ENCODE measurements at regions not wholly inside any gene's neighbourhood (a gene's known extent, or its start where the extent isn't known, plus 50 kb on each side); places are given as distances from the start of the nearest gene placed in this dataset.

DNA sequence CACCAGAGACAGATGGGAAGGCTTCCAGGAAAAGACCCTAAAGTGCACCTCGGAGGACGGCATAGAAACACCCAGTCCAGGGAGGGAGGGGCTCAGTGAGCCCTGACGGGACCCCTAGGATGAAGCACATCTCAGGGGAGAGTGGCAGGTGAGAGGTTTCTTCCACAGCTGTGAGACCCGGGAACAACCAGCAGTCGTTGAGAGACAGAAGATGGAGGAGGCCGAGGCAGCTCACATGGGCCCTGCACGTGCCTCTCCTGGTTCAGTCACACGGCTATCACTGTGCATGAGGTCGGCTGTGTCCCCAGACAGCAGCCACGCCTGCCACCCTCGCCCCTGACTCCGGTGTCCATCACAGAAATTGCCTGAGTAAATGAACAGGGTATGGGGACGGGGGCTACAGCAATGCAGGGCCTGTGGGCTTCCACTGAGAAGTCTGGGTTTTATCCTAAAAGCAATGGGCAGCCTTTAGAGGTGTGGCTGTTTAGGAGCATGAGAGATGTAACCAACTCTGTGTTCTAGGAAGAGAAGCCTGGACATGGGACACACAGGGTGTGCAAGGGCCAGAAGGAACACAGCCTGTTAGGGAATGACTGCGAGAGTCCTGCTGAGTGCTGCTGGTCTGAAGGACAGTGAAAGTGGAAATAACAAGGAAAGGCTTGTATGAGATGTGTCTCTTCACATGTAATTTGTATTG, 102.0 kb downstream of the TMEM18 start:
- no peak overlapping the region for H3K27ac ChIP-seq

DNA sequence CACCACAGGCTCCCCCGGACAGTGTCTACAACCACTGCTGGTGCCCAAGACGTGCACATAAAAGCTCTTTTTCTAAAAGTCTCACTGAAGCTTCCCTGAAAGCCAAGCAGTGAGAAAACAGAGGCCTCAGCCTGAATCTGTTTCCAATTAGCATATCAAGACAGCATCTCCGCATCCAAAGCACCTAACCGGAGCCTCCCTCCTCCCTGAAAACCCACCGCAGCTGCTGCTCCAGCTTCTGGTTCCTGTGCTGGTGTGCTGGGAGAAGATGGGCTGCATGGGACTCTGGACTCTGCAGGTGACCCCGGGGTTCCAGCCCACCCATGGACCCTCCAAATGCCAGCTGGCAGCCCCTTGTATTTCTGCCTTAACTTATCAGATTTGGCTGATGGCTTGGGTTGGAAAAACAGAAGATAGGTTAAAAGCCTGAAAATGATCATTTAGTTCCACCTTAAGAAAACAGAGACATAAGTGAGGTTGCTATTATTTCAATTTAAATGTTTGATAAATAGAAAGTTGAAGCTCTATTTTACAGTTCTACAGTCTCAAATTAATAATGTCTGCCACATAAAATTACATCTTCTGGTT, 103.3 kb downstream of the TMEM18 start:
- Histone ChIP-seq H3K36me3 (no peaks in the 10 kb centered on the region), H3K27ac (no peak overlapping the region), H3K9me3 (no peaks in the 10 kb centered on the region), H3K4me3 (no peak overlapping the region), H3K27me3 (ENCODE audit: low read depth) (no peaks in the 10 kb centered on the region), H3K4me1 (no peaks in the 10 kb centered on the region)
- DNase-seq: no peak
- ATAC-seq: no peak
- TF ChIP-seq CTCF (IDR thresholded peaks at IDR 0.05): no peak
- intact Hi-C loops (cut with DNase I): no loop called here

More for the DNA sequence above, 102.0 kb downstream of the TMEM18 start:
- ATAC-seq: no peak
- Histone ChIP-seq H3K36me3 (no peaks in the 10 kb centered on the region), H3K4me1 (no peaks in the 10 kb centered on the region), H3K4me3 (no peak overlapping the region), H3K9me3 (no peaks in the 10 kb centered on the region), H3K27me3 (ENCODE audit: low read depth) (no peaks in the 10 kb centered on the region)
- intact Hi-C loops (cut with DNase I): no loop called here
- DNase-seq: no peak
- TF ChIP-seq CTCF (IDR thresholded peaks at IDR 0.05): no peak

- no peak overlapping the region for H3K4me3 ChIP-seq
- DNase-seq (no peak), ATAC-seq (no peak)
- no peak overlapping the region for H3K27ac ChIP-seq
- intact Hi-C loops (cut with DNase I): no loop called here
- H3K9me3 ChIP-seq: no peaks in the 10 kb centered on the region
- H3K27me3 ChIP-seq (ENCODE audit: low read depth): no peaks in the 10 kb centered on the region
- H3K4me1 ChIP-seq: no peaks in the 10 kb centered on the region
- H3K36me3 ChIP-seq: no peaks in the 10 kb centered on the region
- TF ChIP-seq CTCF (IDR thresholded peaks at IDR 0.05): no peak
Observed at GRCh38 chr2:573025-573424, 104.2 kb downstream of the TMEM18 start.

DNA sequence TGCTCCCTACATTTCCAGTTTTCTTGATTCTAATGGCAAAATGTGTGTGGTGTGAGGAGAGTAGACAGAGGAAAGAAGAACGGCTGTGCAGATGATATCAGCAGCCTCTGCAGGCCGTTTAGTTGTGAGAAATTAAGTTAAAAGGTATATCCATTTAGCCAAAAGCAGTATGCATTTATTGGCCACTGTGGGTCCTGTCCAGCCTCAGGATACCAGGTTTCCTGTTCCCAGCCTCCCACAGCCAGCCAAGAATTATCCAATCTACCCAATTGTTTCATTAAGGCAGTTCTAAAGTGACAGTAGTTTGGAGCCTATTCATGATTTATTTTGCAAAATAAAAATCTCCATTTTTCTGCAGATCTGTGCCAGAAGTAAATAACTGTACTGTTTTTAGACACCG, 107.5 kb downstream of the TMEM18 start:
- no peak overlapping the region for H3K27ac ChIP-seq
- no peak for TF ChIP-seq CTCF (IDR thresholded peaks at IDR 0.05)

DNA sequence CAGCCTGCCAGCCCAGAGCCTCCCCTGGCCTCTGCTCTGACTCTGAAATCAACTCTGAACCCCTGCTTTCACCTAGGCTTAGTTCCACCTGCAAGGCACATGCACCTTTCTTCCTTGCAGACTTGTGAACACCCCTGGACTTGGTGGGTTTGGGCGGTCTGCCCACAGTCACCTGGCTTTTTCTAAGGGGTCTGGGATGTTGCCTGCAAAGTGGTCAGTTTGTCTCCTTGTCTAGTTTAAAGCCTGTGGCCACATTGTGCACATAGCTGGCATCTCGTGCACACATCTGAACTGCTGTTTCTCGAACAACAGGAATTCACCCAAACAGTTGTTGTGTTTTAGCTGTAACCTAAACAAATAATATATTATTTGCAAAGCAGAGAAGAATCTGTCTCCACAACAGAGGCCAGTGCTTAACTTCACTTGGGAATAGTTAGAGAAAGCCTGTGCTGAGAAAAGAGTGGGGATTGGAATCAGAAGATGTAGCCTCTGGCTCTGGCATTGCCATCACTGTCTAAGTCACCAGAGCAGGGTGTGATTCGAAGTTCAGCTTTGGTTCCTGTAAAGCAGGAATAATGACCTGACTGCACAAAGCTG, 108.5 kb downstream of the TMEM18 start:
- TF ChIP-seq CTCF (IDR thresholded peaks at IDR 0.05): no peak
- H3K27ac ChIP-seq: no peak overlapping the region
- intact Hi-C loops (cut with DNase I): no loop called here
- no peaks in the 10 kb centered on the region for H3K36me3 ChIP-seq
- no peaks in the 10 kb centered on the region for H3K27me3 ChIP-seq (ENCODE audit: low read depth)
- H3K4me3 ChIP-seq: no peak overlapping the region
- no peaks in the 10 kb centered on the region for H3K4me1 ChIP-seq
- no peaks in the 10 kb centered on the region for H3K9me3 ChIP-seq
- no peak for ATAC-seq
- no peak for DNase-seq

More for the DNA sequence above, 107.5 kb downstream of the TMEM18 start:
- H3K4me1 ChIP-seq: no peaks in the 10 kb centered on the region
- DNase-seq: no peak
- no peaks in the 10 kb centered on the region for H3K27me3 ChIP-seq (ENCODE audit: low read depth)
- no peak for ATAC-seq
- no peaks in the 10 kb centered on the region for H3K9me3 ChIP-seq
- intact Hi-C loops (cut with DNase I): no loop called here
- H3K4me3 ChIP-seq: no peak overlapping the region
- H3K36me3 ChIP-seq: no peaks in the 10 kb centered on the region
